ENCODE measurements at regions not wholly inside any gene's neighbourhood (a gene's known extent, or its start where the extent isn't known, plus 50 kb on each side); places are given as distances from the start of the nearest gene placed in this dataset.

- Mint-ChIP-seq H3K27ac (no peak overlapping the region), H3K4me1 (peaks cover 3% of the 10 kb centered on the region), H3K9me3 (peaks cover 3% of the 10 kb centered on the region; the same call in 1 of the 2 replicates), H3K27me3 (ENCODE audit: low read depth) (no peaks in the 10 kb centered on the region), H3K4me3 (no peak overlapping the region), H3K36me3 (no peaks in the 10 kb centered on the region)
- POLR2A ChIA-PET: interaction anchor here (0.5 kb wide), 1 partner anchor 687 kb away, joined by 3 read pairs; no protein-coding TSS in a partner anchor
- no peak for ATAC-seq
- TF ChIP-seq EMX1 (CRISPR knock-in tag; IDR thresholded peaks at IDR 0.05) (no peak), RORB (CRISPR knock-in tag; IDR thresholded peaks at IDR 0.05) (no peak), ERG (CRISPR knock-in tag; IDR thresholded peaks at IDR 0.05) (no peak), ATF3 (CRISPR knock-in tag; conservative IDR thresholded peaks at IDR 0.05) (no peak), ZNF532 (CRISPR knock-in tag; IDR thresholded peaks at IDR 0.05; ENCODE audit: borderline replicate concordance) (no peak), GTF2I (CRISPR knock-in tag; conservative IDR thresholded peaks at IDR 0.05) (no peak), SMAD3 (CRISPR knock-in tag; IDR thresholded peaks at IDR 0.05; ENCODE audit: borderline replicate concordance) (no peak), ESRRA (CRISPR knock-in tag; IDR thresholded peaks at IDR 0.05; ENCODE audit: borderline replicate concordance) (no peak), MXD4 (CRISPR knock-in tag; IDR thresholded peaks at IDR 0.05; ENCODE audit: borderline replicate concordance) (no peak), MAX (CRISPR knock-in tag; IDR thresholded peaks at IDR 0.05) (no peak), TEAD1 (CRISPR knock-in tag; IDR thresholded peaks at IDR 0.05) (no peak), PRDM15 (CRISPR knock-in tag; IDR thresholded peaks at IDR 0.05) (no peak), FOXP4 (CRISPR knock-in tag; IDR thresholded peaks at IDR 0.05) (no peak), ZNF121 (CRISPR knock-in tag; IDR thresholded peaks at IDR 0.05) (no peak), TP53 (CRISPR knock-in tag; IDR thresholded peaks at IDR 0.05) (no peak), ZNF423 (CRISPR knock-in tag; IDR thresholded peaks at IDR 0.05) (no peak), NR2C2 (CRISPR knock-in tag; IDR thresholded peaks at IDR 0.05) (no peak), ZNF232 (CRISPR knock-in tag; IDR thresholded peaks at IDR 0.05) (no peak), E2F1 (CRISPR knock-in tag; IDR thresholded peaks at IDR 0.05) (no peak)
- CTCF ChIA-PET: interaction anchor here (1.9 kb wide), 1 partner anchor 90 kb away, joined by 7 read pairs; no protein-coding TSS in a partner anchor
- DNase-seq (ENCODE audit: low spot score): no peak
Observed at GRCh38 chr5:57004800-57005199, 52.9 kb upstream of the MIER3 start.

All from WTC11 (cell line).